ENCODE measurements at regions not wholly inside any gene's neighbourhood (a gene's known extent, or its start where the extent isn't known, plus 50 kb on each side); places are given as distances from the start of the nearest gene placed in this dataset.

DNA sequence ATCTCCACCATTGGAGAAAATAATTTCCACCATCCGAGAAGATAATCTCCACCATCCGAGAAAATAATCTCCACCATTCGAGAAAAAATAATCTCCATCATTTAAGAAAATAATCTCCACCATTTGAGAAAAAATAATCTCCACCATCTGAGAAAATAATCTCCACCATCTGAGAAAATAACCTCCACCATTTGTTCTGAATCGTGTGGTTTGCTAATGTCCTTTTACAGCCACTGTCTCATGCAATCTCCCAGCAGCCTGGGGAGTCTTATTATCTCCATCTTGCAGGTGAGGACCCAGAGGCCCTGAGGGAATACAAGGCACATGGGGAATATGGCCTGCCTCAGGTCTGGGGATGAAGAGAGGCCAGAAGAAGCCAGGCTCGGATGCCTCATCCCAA lies 54.1 kb upstream of the TCF20 start:
- TF ChIP-seq, protein P1, sequence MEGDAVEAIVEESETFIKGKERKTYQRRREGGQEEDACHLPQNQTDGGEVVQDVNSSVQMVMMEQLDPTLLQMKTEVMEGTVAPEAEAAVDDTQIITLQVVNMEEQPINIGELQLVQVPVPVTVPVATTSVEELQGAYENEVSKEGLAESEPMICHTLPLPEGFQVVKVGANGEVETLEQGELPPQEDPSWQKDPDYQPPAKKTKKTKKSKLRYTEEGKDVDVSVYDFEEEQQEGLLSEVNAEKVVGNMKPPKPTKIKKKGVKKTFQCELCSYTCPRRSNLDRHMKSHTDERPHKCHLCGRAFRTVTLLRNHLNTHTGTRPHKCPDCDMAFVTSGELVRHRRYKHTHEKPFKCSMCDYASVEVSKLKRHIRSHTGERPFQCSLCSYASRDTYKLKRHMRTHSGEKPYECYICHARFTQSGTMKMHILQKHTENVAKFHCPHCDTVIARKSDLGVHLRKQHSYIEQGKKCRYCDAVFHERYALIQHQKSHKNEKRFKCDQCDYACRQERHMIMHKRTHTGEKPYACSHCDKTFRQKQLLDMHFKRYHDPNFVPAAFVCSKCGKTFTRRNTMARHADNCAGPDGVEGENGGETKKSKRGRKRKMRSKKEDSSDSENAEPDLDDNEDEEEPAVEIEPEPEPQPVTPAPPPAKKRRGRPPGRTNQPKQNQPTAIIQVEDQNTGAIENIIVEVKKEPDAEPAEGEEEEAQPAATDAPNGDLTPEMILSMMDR (IDR thresholded peaks at IDR 0.05 in 4 of 5, conservative IDR thresholded peaks at IDR 0.05 in 1 of 5), result no peak
- TF ChIP-seq POLR2A (IDR thresholded peaks at IDR 0.05), result no peak

Measured in gastrocnemius medialis (tissue), 4 donors.